IMR-90 (cell line): ENCODE measurements at regions not wholly inside any gene's neighbourhood (a gene's known extent, or its start where the extent isn't known, plus 50 kb on each side); places are given as distances from the start of the nearest gene placed in this dataset.

Experiments used
- ATAC-seq: fragments of 200-7000 bp; cut with Tn5 transposase; 2 replicates; pipeline ENCODE4 v1.9.1; 2020; ENCODE audit warnings: low read depth, mild to moderate bottlenecking, moderate library complexity
- BruUV-seq: library from RNA; stranded (reverse); fragments of 400-500 nt; replicated peaks from 2 replicates; lab custom pipeline; 2021; lab: Mats Ljungman, UMichigan
- CTCF ChIA-PET: fragments of 300-600 bp; formaldehyde crosslinking; extraction: SDS; loops from one replicate; lab custom pipeline; 2021; ENCODE audit warnings: antibody characterized with exemption; lab: Yijun Ruan, JAX
- POLR2A ChIA-PET: fragments of 300-600 bp; sonication (Branson Sonifier 250); formaldehyde crosslinking; loops from one replicate; lab custom pipeline; 2022; ENCODE audit warnings: antibody characterized with exemption; ENCODE audit not compliant: unreplicated experiment; lab: Charles Lee
- DNase-seq: peaks from one replicate; pipeline ENCODE4 v3.0.0; 2013
- H2AFZ ChIP-seq: replicated peaks from 2 replicates; pipeline ENCODE3; 2013; ENCODE audit warnings: low read length, mild to moderate bottlenecking; ENCODE audit not compliant: poor library complexity
- H2AK5ac ChIP-seq: 2 replicates; pipeline ENCODE4 v1.6.1; 2013; ENCODE audit warnings: low read depth, low read length, inconsistent platforms
- H2AK9ac ChIP-seq: replicated peaks from 2 replicates; pipeline ENCODE3; 2013; ENCODE audit warnings: mild to moderate bottlenecking, low read depth, low read length, moderate library complexity; ENCODE audit not compliant: poor library complexity
- H2BK120ac ChIP-seq: 2 replicates; pipeline ENCODE4 v1.6.1; 2013; ENCODE audit warnings: low read depth, low read length, inconsistent platforms
- H2BK15ac ChIP-seq: 3 replicates; pipeline ENCODE4 v1.6.1; 2013; ENCODE audit warnings: low read depth, low read length, inconsistent platforms
- H2BK20ac ChIP-seq: 2 replicates; pipeline ENCODE4 v1.6.1; 2013; ENCODE audit warnings: low read depth, mild to moderate bottlenecking, inconsistent platforms, low read length, moderate library complexity
- H2BK5ac ChIP-seq: 2 replicates; pipeline ENCODE4 v1.6.1; 2013; ENCODE audit warnings: mild to moderate bottlenecking, low read depth, low read length, inconsistent platforms; ENCODE audit not compliant: poor library complexity, severe bottlenecking
- H3K14ac ChIP-seq: replicated peaks from 2 replicates; pipeline ENCODE4 v1.6.1; 2013; ENCODE audit warnings: low read depth, low read length, inconsistent platforms
- H3K18ac ChIP-seq: 2 replicates; pipeline ENCODE4 v1.6.1; 2013; ENCODE audit warnings: low read depth, low read length, control low read depth
- H3K23ac ChIP-seq: 2 replicates; pipeline ENCODE4 v1.6.1; 2013; ENCODE audit warnings: low read depth, low read length, inconsistent platforms
- H3K27ac ChIP-seq: 2 replicates; pipeline ENCODE4 v1.5.1; 2013; ENCODE audit warnings: mild to moderate bottlenecking, control low read depth, low read length; ENCODE audit not compliant: insufficient read depth
- H3K27me3 ChIP-seq: 2 replicates; pipeline ENCODE4 v1.6.1; 2013; ENCODE audit warnings: low read length; ENCODE audit not compliant: control insufficient read depth, insufficient read depth
- H3K36me3 ChIP-seq: 2 replicates; pipeline ENCODE4 v1.6.1; 2013; ENCODE audit warnings: low read length, mixed read lengths; ENCODE audit not compliant: control insufficient read depth, insufficient read depth
- H3K4ac ChIP-seq: 2 replicates; pipeline ENCODE4 v1.6.1; 2013; ENCODE audit warnings: low read depth, low read length, inconsistent platforms
- H3K4me1 ChIP-seq: 2 replicates; pipeline ENCODE4 v1.6.1; 2013; ENCODE audit warnings: low read length, mixed read lengths; ENCODE audit not compliant: control insufficient read depth, insufficient read depth
- H3K4me2 ChIP-seq: 2 replicates; pipeline ENCODE4 v1.6.1; 2013; ENCODE audit warnings: low read depth, mild to moderate bottlenecking, control low read depth, low read length, moderate library complexity
- H3K4me3 ChIP-seq: 2 replicates; pipeline ENCODE4 v1.5.1; 2013; ENCODE audit warnings: low read depth, mild to moderate bottlenecking, control low read depth, low read length, moderate library complexity; ENCODE audit not compliant: insufficient read depth
- H3K56ac ChIP-seq: 2 replicates; pipeline ENCODE4 v1.6.1; 2013; ENCODE audit warnings: low read length, inconsistent platforms; ENCODE audit not compliant: insufficient read depth; ENCODE audit errors: extremely low read depth
- H3K79me1 ChIP-seq, 2 experiments: 2 replicates each; pipeline ENCODE4 v1.6.1; 2013; ENCODE audit warnings: low read length in 2 of 2, inconsistent platforms in 1 of 2, low read depth in 1 of 2
- H3K9ac ChIP-seq: 2 replicates; pipeline ENCODE4 v1.6.1; 2013; ENCODE audit warnings: low read depth, low read length, control low read depth
- H3K9me1 ChIP-seq: 2 replicates; pipeline ENCODE4 v1.6.1; 2013; ENCODE audit warnings: low read length, inconsistent platforms; ENCODE audit not compliant: insufficient read depth
- H3K9me3 ChIP-seq: 2 replicates; pipeline ENCODE4 v1.6.1; 2013; ENCODE audit warnings: low read length; ENCODE audit not compliant: control insufficient read depth, insufficient read depth
- H4K20me1 ChIP-seq: 2 replicates; pipeline ENCODE4 v1.6.1; 2013; ENCODE audit warnings: low read length, inconsistent platforms; ENCODE audit not compliant: insufficient read depth
- H4K5ac ChIP-seq: 2 replicates; pipeline ENCODE4 v1.6.1; 2013; ENCODE audit warnings: mild to moderate bottlenecking, low read depth, low read length, control low read depth
- H4K8ac ChIP-seq, 2 experiments: 2 replicates each; pipeline ENCODE4 v1.6.1; 2013; ENCODE audit warnings: low read depth in 2 of 2, low read length in 2 of 2, control low read depth in 1 of 2, inconsistent platforms in 1 of 2
- H4K91ac ChIP-seq: 2 replicates; pipeline ENCODE4 v1.6.1; 2013; ENCODE audit warnings: low read depth, low read length, inconsistent platforms; ENCODE audit not compliant: insufficient read depth
- BHLHE40 ChIP-seq: fragments of 150-350 bp; IDR thresholded peaks from 2 replicates; pipeline ENCODE4 v1.6.1; 2016; ENCODE audit warnings: mild to moderate bottlenecking, low read depth, low read length
- CEBPB ChIP-seq: IDR thresholded peaks from 2 replicates; pipeline ENCODE4 v1.6.1; 2012; ENCODE audit warnings: low read depth, low read length, improper control_type of control experiment
- CHD1 ChIP-seq: IDR thresholded peaks from 2 replicates; pipeline ENCODE4 v1.6.1; 2012; ENCODE audit warnings: low read depth, low read length, improper control_type of control experiment
- FOS ChIP-seq: fragments of 150-350 bp; IDR thresholded peaks from 2 replicates; pipeline ENCODE4 v1.6.1; 2016; ENCODE audit warnings: low read depth, low read length
- MAFK ChIP-seq: IDR thresholded peaks from 2 replicates; pipeline ENCODE4 v1.6.1; 2012; ENCODE audit warnings: low read depth, low read length, improper control_type of control experiment
- MAZ ChIP-seq: IDR thresholded peaks from 2 replicates; pipeline ENCODE4 v1.6.1; 2012; ENCODE audit warnings: low read depth, mild to moderate bottlenecking, low read length, improper control_type of control experiment, moderate library complexity, borderline replicate concordance
- MXI1 ChIP-seq: IDR thresholded peaks from 2 replicates; pipeline ENCODE4 v1.6.1; 2012; ENCODE audit warnings: low read depth, mild to moderate bottlenecking, low read length, moderate library complexity, borderline replicate concordance
- NFE2L2 ChIP-seq: fragments of 150-350 bp; IDR thresholded peaks from 2 replicates; pipeline ENCODE4 v1.6.1; 2016; ENCODE audit warnings: low read depth, mild to moderate bottlenecking, low read length
- POLR2A ChIP-seq: IDR thresholded peaks from 2 replicates; pipeline ENCODE4 v1.6.1; 2012; ENCODE audit warnings: mild to moderate bottlenecking, low read depth, low read length
- RAD21 ChIP-seq: IDR thresholded peaks from 2 replicates; pipeline ENCODE4 v1.6.1; 2012; ENCODE audit warnings: low read length, improper control_type of control experiment
- RCOR1 ChIP-seq: IDR thresholded peaks from 2 replicates; pipeline ENCODE4 v1.6.1; 2012; ENCODE audit warnings: mild to moderate bottlenecking, low read length, improper control_type of control experiment; ENCODE audit not compliant: insufficient replicate concordance
- RFX5 ChIP-seq: IDR thresholded peaks from 2 replicates; pipeline ENCODE4 v1.8.0; 2012; ENCODE audit warnings: low read depth, mild to moderate bottlenecking, low read length, moderate library complexity
- SMC3 ChIP-seq: fragments of 150-350 bp; IDR thresholded peaks from 2 replicates; pipeline ENCODE4 v1.6.1; 2016; ENCODE audit warnings: low read depth, mild to moderate bottlenecking, antibody characterized with exemption, low read length, moderate library complexity
- WGBS, 2 experiments: methylation state at CpG; one replicate each; pipeline versions ENCODE4 v1.1.5 to v1.1.7; 2013; ENCODE audit warnings: missing lambda C conversion rate in 2 of 2; ENCODE audit not compliant: insufficient read length in 1 of 2; ENCODE audit errors: extremely low coverage in 2 of 2; 5-methylcytosine and 5-hydroxymethylcytosine counted together
- dilution Hi-C: fragments of 300-500 bp; cut with HindIII; formaldehyde crosslinking; loops from one replicate; pipeline ENCODE4 v1.14.3; 2018; ENCODE audit warnings: low sequenced_read_pairs; ENCODE audit not compliant: unreplicated experiment
- in situ Hi-C: fragments of 300-500 bp; cut with MboI; formaldehyde crosslinking; loops from 3 replicates; pipeline ENCODE4 v1.14.3; 2019; ENCODE audit warnings: low sequenced_read_pairs, inconsistent platforms, mixed read lengths
- intact Hi-C: fragments of 100-400 bp; cut with micrococcal nuclease; formaldehyde crosslinking; loops from 2 replicates; pipeline ENCODE4 v1.10.0; 2022
- TF ChIP-seq, protein P1 (sequence below): fragments of 150-350 bp; IDR thresholded peaks from 2 replicates; pipeline ENCODE4 v1.6.1; 2017; ENCODE audit warnings: mild to moderate bottlenecking, antibody characterized with exemption, low read length, low read depth
- TF ChIP-seq, protein P2 (sequence below): conservative IDR thresholded peaks from 2 replicates; pipeline ENCODE4 v1.5.1; 2012; ENCODE audit warnings: mild to moderate bottlenecking, low read depth, low read length, improper control_type of control experiment
- TF ChIP-seq, protein P3 (sequence below): fragments of 150-350 bp; IDR thresholded peaks from 2 replicates; pipeline ENCODE4 v1.6.1; 2016; ENCODE audit warnings: low read depth, mild to moderate bottlenecking, low read length, moderate library complexity, borderline replicate concordance

DNA sequence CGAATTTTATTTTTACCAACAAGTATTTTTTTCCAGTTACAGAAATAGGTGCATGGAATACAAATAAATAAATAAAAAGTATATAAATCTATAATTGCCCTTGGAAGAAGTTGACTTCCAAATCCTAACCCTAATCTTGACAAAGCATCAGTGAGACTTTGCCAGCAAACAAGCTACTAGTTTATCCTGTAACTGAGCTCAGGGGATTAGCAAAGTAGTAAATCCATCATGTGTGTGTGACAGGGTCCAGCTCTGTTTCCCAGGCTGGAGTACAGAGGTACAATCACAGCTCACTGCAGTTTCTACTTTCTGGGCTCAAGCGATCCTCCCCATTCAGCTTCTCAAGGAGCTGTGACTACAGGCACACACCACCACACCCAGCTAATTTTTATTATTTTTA, 948.0 kb upstream of the CNTNAP5 start:
- Histone ChIP-seq H2AK9ac (no peak overlapping the region), H2BK120ac (no peak overlapping the region), H3K23ac (no peak overlapping the region), H4K91ac (no peak overlapping the region), H3K9me3 (peaks cover 7% of the 10 kb centered on the region; the same call in 1 of the 2 replicates), H3K4ac (no peak overlapping the region), H2BK15ac (no peak overlapping the region), H2AFZ (no peak overlapping the region), H3K14ac (no peak overlapping the region), H2BK20ac (no peak overlapping the region), H3K27me3 (no peaks in the 10 kb centered on the region), H4K20me1 (no peaks in the 10 kb centered on the region), H3K9ac (no peak overlapping the region), H3K18ac (no peak overlapping the region), H2AK5ac (no peak overlapping the region), H2BK5ac (no peak overlapping the region), H3K4me1 (no peaks in the 10 kb centered on the region), H3K56ac (no peak overlapping the region), H3K27ac (no peak overlapping the region), H3K36me3 (no peaks in the 10 kb centered on the region), H3K9me1 (no peaks in the 10 kb centered on the region), H4K8ac (no peak overlapping the region), H3K4me2 (no peak overlapping the region), H3K79me1 (no peaks in the 10 kb centered on the region), H3K4me3 (no peak overlapping the region), H4K5ac (no peak overlapping the region)
- dilution Hi-C loops: no loop called here
- TF ChIP-seq CHD1: no peak
- no peak for TF ChIP-seq MXI1
- no peak for TF ChIP-seq CEBPB
- TF ChIP-seq BHLHE40: no peak
- TF ChIP-seq NFE2L2: no peak
- TF ChIP-seq MAZ: no peak
- no peak for TF ChIP-seq FOS
- TF ChIP-seq RCOR1: no peak
- no peak for TF ChIP-seq RAD21
- no peak for TF ChIP-seq POLR2A
- no peak for TF ChIP-seq RFX5
- TF ChIP-seq, protein P1, sequence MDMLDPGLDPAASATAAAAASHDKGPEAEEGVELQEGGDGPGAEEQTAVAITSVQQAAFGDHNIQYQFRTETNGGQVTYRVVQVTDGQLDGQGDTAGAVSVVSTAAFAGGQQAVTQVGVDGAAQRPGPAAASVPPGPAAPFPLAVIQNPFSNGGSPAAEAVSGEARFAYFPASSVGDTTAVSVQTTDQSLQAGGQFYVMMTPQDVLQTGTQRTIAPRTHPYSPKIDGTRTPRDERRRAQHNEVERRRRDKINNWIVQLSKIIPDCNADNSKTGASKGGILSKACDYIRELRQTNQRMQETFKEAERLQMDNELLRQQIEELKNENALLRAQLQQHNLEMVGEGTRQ: no peak
- no peak for TF ChIP-seq SMC3
- TF ChIP-seq, protein P2, sequence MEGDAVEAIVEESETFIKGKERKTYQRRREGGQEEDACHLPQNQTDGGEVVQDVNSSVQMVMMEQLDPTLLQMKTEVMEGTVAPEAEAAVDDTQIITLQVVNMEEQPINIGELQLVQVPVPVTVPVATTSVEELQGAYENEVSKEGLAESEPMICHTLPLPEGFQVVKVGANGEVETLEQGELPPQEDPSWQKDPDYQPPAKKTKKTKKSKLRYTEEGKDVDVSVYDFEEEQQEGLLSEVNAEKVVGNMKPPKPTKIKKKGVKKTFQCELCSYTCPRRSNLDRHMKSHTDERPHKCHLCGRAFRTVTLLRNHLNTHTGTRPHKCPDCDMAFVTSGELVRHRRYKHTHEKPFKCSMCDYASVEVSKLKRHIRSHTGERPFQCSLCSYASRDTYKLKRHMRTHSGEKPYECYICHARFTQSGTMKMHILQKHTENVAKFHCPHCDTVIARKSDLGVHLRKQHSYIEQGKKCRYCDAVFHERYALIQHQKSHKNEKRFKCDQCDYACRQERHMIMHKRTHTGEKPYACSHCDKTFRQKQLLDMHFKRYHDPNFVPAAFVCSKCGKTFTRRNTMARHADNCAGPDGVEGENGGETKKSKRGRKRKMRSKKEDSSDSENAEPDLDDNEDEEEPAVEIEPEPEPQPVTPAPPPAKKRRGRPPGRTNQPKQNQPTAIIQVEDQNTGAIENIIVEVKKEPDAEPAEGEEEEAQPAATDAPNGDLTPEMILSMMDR: no peak
- TF ChIP-seq, protein P3, sequence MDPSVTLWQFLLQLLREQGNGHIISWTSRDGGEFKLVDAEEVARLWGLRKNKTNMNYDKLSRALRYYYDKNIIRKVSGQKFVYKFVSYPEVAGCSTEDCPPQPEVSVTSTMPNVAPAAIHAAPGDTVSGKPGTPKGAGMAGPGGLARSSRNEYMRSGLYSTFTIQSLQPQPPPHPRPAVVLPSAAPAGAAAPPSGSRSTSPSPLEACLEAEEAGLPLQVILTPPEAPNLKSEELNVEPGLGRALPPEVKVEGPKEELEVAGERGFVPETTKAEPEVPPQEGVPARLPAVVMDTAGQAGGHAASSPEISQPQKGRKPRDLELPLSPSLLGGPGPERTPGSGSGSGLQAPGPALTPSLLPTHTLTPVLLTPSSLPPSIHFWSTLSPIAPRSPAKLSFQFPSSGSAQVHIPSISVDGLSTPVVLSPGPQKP: no peak
- no peak for TF ChIP-seq MAFK
- in situ Hi-C loops: no loop called here
- ATAC-seq: no peak
- POLR2A ChIA-PET: no interaction called here
- DNase-seq: no peak
- no CpG with 5 or more reads among the region's 2 CpGs for WGBS, 2 experiments
- BruUV-seq: no TSS peak
- intact Hi-C loops: no loop called here
- CTCF ChIA-PET: no interaction called here
